NCI-H2196 treated with DMSO at 0.1 percent for 48 hours (cell line): ENCODE measurements at regions not wholly inside any gene's neighbourhood (a gene's known extent, or its start where the extent isn't known, plus 50 kb on each side); places are given as distances from the start of the nearest gene placed in this dataset.
"Not testable (repeated sequence)": the region's sequence is repeated elsewhere in the genome, so short reads cannot be mapped to it uniquely, and the experiment has no call there.

Experiments used
- DNase-seq: peaks from one replicate; lab custom pipeline; 2025; ENCODE audit not compliant: unreplicated experiment; lab: John Stamatoyannopoulos, UW

- DNase-seq = no peak
Measured at GRCh38 chr2:136295168-136295567, 177.2 kb upstream of the CXCR4 start.

DNA sequence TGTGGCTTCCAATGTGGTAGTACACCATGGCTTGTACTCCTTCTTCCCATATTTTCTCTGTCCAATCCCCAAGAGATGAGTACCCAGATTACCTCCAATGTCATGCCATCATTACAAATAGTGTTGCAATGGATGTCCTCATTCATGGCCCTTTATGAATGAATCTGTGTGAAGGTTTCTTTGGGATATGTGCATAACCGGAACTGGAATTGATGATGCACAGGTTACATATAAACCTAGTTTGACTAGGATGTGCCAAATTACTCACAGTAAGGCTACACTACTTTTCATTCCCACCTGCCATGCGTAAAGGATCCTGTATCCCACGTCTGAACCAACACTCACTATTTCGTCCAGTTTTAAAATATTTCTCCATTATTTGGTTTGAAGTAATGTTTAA lies 173.9 kb upstream of the CXCR4 start:
- DNase-seq = no peak

- DNase-seq = no peak
Measured at GRCh38 chr2:136290326-136290725, 172.4 kb upstream of the CXCR4 start.

- no peak for DNase-seq
Measured at GRCh38 chr2:136288249-136288648, 170.3 kb upstream of the CXCR4 start.

DNA sequence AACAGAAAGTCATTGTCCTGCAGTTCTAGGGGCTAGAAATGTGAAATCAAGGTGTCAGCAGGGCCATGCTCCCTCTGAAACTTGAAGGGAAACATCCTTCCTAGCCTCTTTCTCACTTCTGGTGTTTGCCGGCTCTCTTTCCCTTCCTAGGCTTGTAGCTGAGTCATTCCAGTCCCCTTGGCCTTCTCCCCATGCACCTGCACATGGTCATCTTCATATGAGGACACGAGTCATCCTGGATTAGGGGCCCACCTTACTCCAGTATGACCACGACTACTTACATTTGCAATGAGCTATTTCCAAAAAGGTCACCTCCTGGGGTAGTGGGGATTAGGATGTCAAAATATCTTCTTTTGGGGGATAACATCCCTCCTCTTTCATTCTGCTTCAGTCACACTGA lies 168.5 kb upstream of the CXCR4 start:
- DNase-seq = no peak

- DNase-seq = no peak
Measured at GRCh38 chr2:136284226-136285119, 166.5 kb upstream of the CXCR4 start.

DNA sequence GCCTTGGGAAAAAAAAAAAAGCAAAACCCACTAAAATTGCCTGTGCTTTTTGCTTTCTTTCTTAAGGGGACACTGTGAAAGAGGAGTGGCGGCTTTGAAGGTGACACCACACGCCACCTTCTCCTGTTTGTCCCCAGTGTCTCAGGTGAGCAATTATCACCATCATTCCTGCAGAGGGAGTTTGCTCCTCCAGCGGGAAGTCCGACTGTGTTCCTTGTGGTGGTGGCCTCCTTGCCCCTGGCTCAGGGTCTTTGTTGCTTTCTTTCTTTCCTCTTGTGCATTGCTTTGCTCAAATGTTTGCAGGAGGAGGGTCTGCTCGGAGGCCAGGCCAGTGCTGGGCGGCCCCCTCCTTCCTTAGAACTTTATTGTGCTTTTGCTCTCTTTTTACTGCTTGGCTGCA lies 164.3 kb upstream of the CXCR4 start:
- DNase-seq = no peak

DNA sequence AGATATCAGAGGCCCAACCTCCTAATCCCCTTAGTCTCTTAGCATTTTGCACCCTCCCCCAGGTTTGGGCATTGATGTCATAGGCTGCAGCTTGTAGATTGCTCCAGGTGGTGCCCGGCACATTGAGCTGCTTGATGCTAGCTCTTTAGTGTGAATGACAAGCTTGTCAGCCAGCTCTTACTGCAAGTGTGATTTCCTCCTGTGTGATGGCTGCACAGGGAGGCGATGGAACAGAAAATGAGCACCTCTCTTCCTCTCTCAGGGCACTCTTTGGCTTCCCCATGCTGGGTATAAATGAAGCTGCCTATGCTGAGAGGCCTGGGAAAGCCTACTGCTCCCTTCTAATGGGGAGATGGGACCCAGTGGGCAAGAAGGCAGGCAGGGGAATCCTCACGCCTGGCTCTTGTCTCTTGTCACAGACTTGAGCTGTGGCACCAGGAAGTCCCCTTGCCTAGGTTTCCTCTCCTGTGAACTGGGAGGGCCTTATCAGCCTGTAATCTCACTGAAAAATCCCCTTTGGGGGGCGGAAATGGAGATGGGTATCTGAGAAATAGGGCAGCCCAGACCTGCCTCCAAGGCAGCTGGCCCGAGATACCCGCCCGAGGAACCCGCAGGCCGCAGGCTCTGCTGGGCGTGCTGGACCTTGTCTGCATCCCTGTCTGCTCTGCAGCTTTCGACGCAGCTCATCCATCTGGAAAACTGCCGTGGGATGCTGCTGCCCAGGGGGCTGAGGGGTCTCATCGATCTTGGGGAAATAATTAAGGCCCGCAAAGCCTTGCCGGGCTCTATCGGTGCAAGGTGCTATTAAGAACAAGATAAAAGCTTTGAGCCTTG lies 163.5 kb upstream of the CXCR4 start:
- no peak for DNase-seq

DNA sequence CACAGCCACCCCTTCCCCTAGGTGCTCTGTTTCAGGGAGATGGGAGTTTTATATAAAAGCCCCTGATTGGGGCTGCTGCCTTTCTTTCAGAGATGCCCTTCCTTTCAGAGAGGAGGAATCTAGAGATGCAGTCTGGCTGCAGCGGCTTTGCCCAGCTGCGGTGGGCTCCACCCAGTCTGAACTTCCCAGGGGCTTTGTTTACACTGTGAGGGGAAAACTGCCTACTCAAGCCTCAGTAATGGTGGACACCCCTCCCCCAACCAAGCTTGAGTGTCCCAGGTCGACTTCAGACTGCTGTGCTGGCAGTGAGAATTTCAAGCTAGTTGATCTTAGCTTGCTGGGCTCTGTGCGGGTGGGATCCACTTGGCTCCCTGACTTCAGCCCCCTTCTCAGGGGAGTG lies 148.4 kb upstream of the CXCR4 start:
- DNase-seq = not testable (repeated sequence)

DNA sequence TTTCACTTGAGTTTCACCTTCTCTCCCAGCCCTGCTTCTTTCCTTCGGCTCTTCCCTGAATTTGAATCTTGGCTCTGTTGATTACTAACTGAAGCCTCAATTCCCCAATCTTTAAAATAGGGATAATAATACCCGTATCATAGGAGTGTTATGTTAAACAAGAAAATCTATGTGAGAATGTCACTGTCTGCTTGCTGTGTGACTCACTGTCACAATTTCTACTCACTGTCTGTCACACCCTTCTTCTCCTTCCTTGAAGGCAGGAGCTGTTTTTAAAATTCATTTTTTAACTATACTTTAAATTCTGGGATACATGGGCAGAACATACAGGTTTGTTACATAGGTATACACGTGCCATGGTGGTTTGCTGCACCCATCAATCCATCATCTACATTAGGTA lies 141.6 kb upstream of the CXCR4 start:
- DNase-seq = no peak

DNA sequence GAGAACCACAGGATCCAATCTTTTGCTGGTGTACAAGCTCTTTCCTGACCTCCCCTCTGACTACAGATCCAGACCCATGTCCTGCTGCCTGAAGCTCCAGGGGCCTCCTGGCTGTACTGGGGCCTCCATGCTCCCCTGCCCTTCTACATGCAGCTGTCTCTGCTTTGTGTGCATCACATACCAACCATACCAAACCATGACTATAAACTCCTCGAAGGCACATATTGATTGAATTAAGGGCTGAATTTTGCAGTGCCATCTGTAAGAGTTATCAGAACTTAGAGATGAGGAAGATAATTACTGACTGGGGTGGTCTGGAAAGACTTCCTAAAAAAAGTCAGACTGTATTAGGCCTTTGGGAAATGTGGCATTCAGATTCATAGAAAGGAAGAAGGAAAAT lies 139.9 kb upstream of the CXCR4 start:
- no peak for DNase-seq

DNA sequence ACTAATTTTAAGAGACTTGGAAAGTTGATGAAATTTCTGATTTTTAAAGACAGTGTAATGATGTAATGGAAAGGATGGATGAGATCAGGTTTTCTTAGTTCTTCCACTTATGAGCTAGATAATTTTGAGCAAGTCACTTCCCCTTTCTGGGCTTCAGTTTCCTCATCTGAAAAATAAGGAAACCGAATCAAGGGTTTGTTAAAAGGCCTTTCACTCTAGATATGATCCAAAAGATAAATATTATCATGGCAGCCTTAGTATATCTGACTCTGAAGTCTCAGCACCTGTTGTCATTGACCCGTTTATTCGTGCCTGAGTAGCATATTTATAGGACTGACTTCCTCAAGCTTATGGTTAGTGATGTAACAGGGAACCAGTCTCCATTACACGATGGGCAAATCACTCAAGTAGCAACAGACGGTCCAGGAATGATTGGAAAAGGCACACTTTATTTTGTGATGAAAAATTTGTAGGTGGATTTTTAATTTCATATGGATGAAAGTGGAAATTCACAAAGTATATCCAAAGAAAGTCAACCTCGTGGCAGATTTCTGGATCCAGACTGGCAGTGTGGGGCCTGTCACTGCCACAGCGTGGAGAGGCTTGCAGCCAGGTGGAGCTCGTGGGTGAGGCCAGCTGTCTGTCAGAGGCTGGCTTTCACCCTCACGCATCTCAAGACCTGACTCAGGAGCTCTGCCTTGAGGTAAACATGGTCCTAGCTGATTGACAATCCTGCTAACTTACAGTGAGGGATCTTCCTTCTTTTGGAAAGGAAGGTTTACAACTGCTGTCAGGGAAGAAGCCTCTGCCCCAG lies 137.9 kb upstream of the CXCR4 start:
- DNase-seq = no peak

DNA sequence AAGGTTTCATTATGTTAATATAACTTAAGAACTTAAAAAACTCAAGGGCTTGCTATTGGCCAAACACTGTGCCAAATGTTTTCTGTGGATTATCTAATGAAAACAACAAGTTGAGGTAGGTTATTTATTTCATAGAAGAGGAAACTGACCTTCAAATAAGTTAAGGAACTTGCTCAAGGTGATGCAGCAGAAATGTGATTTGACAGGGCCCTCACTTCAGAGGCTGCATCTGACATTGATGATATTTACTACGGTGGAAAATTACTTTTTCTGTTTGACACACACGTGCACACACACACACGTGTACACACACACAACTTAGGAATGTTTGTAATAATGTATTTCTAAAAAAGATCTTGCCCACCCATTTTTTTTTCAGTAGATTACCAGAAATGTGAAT lies 137.2 kb upstream of the CXCR4 start:
- no peak for DNase-seq

DNA sequence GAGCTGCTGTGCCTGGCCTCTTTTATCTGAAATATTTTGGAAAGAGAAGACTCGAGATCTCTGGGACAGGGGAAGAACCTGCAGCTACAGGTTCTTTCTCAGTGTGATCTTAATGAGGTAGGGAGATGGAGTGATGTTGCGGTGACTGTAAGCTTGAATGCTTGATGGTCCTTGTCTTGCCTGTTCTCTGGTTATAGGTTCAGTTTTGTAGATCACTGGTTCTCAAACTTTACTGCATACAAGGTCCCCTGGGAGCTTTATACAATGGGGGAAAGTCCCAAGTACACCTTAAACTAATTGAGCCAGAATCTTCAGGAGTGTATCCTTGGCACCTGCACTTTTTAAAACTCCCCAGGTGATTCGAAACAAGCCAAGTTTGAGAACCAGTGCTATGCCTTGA lies 136.7 kb upstream of the CXCR4 start:
- DNase-seq = no peak

- DNase-seq = no peak
Measured at GRCh38 chr2:136253288-136254004, 135.5 kb upstream of the CXCR4 start.

DNA sequence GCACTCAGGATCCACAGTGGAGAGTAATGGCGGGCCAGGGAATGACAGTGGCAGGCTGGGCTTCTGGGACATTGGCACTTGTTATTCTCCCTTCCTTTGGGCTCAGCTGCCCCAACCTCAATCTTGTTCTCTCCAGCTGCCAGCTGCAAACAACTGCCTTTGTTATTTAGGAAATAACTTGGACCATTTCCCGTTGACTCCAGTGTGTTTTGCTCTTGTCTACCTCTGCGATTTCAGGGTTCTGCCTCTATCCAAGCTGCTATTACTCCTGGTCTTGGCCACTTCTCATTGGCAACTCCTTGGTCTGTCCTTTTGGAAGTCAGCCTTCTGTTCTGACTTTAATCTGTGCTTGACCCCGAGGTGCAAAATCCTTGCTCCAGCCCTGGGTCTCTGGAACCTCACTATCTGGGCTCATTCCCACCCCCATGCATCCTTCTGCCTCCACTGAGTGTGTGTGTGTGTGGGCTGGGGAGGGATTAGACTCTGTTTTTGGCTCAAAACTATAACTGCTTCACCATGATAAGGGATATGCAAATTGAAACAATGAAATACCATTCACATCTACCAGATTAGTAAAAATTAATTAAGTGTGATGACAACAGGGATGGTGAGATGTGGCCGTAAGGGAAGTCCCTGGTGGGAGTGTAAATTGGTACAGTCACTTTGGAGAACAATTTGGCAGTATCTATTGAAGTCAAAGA lies 134.1 kb upstream of the CXCR4 start:
- no peak for DNase-seq

GRCh38 chr2:136251197-136251884 lies 133.4 kb upstream of the CXCR4 start:
- no peak for DNase-seq

DNA sequence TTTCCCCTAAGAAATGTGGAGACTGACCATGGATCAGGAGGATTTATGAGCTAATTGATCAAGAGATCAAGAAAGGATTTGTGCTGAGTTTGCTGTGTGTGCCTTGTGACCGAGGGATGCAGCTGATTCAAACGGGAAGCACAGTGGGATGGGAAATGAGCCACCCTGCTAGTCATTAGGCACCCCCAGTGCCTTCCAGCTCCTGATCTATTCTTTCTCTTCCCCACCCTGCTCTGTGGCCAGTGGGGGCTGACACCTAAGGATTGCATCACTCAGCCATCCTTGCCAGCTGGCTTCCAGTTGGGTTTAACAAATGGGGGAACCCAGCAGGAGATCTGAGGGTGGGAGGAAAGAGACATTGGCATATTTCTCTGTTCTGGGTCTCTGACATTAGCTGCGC lies 132.2 kb upstream of the CXCR4 start:
- no peak for DNase-seq

DNA sequence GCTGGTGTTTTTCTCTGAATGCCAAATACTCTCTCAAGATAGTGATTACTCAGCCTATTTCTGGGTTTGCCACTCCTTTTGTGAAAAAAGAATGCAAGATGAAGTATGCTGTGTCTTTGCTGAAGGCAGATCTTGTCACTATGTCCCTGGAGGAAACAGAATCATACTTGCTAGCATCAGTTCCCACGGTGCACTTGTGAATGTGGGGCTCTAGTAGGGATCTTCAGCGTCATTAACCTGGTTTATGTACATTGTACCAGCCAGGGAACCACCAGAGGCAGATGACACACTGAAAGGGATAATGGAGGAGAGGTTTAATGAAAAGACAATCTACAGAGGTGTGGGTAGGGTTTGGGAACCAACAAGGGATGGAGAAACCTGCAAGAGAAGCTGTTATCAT lies 131.0 kb upstream of the CXCR4 start:
- DNase-seq = no peak

DNA sequence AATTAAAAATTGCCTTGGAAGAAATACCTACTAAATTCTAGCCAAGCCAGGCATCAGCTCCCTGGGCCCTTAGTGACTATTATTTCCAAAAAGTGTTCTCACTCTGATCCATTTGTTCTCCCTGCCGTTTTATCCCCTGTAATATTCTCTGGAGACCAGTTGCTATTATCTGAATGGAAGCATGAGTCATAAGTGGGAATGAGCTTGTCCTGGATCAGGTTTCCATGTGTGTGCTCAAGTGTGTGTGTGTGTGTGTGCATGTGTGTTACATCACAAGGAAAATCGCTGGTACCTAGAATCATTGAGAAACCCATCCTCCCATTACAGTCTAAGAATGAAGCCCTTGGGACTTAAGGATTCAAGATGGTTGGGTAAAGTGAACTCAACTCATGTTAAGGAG lies 130.3 kb upstream of the CXCR4 start:
- no peak for DNase-seq
